ENCODE measurements at regions not wholly inside any gene's neighbourhood (a gene's known extent, or its start where the extent isn't known, plus 50 kb on each side); places are given as distances from the start of the nearest gene placed in this dataset.

DNA sequence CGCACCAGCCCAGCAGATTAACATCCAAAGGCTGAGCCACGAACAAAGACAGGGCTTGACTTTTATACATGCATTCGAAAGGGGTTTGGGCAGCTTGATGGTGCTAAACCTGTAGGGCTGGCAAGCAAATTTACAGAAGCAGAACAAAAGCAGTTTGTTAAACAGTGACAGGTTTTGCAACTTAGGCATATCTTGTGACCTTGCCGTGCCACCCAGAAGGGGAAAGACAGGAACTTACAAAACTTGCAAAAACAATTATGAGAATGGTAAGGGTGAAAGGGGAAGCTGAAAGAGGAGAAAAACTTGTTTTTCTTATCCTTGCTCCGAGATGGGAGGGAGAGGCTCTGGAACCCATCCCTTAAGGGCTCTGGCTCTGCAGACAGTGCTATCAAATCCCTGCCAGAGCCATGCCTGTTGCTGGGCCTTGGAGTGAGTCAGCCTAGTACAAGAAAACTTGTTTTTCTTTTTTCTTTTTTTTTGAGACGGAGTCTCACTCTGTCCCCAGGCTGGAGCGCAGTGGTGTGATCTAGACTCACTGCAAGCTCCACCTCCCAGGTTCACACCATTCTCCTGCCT is 1325.2 kb upstream of the PRR20A start:
- TF ChIP-seq, protein P1, sequence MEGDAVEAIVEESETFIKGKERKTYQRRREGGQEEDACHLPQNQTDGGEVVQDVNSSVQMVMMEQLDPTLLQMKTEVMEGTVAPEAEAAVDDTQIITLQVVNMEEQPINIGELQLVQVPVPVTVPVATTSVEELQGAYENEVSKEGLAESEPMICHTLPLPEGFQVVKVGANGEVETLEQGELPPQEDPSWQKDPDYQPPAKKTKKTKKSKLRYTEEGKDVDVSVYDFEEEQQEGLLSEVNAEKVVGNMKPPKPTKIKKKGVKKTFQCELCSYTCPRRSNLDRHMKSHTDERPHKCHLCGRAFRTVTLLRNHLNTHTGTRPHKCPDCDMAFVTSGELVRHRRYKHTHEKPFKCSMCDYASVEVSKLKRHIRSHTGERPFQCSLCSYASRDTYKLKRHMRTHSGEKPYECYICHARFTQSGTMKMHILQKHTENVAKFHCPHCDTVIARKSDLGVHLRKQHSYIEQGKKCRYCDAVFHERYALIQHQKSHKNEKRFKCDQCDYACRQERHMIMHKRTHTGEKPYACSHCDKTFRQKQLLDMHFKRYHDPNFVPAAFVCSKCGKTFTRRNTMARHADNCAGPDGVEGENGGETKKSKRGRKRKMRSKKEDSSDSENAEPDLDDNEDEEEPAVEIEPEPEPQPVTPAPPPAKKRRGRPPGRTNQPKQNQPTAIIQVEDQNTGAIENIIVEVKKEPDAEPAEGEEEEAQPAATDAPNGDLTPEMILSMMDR (IDR thresholded peaks at IDR 0.05): no peak
- TF ChIP-seq EP300 (IDR thresholded peaks at IDR 0.05) (no peak), POLR2AphosphoS5 (IDR thresholded peaks at IDR 0.05) (no peak)

Data from suprapubic skin (tissue), 4 donors.